Erythroblast (primary cell): ENCODE measurements at regions not wholly inside any gene's neighbourhood (a gene's known extent, or its start where the extent isn't known, plus 50 kb on each side); places are given as distances from the start of the nearest gene placed in this dataset.

Experiments
- GATA1 ChIP-seq: IDR thresholded peaks from 2 replicates; pipeline ENCODE4 v1.6.1; 2011; ENCODE audit warnings: low read depth, mild to moderate bottlenecking, control low read depth, low read length, moderate library complexity
- POLR2A ChIP-seq: IDR thresholded peaks from 2 replicates; pipeline ENCODE4 v1.6.1; 2011; ENCODE audit warnings: mild to moderate bottlenecking, low read length

DNA sequence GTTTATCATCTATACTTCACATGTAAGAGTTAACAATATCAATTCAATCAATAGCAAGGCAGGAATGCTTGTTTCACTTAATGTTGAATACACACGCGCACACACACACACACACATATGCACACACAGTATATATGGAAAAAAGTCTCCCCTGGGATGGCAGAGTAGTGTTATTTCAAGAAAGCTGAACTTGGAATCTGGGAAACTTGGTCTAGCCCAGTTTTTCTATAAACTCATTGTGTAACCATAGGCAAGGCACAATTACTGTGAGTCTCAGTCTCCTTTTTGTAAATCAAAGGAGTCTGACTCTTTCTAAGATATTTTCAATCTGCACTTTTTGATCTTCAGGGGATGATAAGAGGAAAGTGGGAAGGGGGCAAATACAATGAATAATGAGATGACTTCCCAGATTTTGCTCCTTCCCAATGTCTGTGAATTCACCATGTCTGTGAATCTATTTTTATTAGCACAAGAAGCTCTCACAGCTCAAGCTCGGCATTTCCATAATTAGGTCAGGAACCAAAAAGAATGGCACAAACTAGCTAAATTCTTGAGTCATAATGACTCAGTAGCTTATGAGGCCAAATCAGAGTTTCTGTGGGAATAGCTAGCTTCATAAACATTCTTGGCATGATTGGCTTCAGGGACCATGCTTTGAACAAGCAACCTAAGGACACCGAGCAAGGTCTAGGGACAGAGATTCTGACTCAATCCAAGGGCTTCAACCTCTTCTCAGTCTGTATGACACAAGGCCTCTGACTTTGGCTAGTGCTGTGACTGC is 227.4 kb upstream of the DCBLD2 start:
- TF ChIP-seq POLR2A (no peak), GATA1 (no peak)
